OCI-LY1 (cell line): ENCODE measurements at regions not wholly inside any gene's neighbourhood (a gene's known extent, or its start where the extent isn't known, plus 50 kb on each side); places are given as distances from the start of the nearest gene placed in this dataset.

Experiments
- H2AFZ ChIP-seq: fragments of 200-600 bp; sonication (generic), shearing (Covaris generic); 2 replicates; pipeline ENCODE4 v1.6.0; 2014; ENCODE audit warnings: antibody characterized with exemption, mild to moderate bottlenecking, low read length
- H3F3A ChIP-seq: fragments of 200-600 bp; sonication (generic), shearing (Covaris generic); 2 replicates; pipeline ENCODE4 v1.6.0; 2014; ENCODE audit warnings: mild to moderate bottlenecking, antibody characterized with exemption, low read length, moderate library complexity; ENCODE audit not compliant: insufficient read depth
- H3K27ac ChIP-seq: fragments of 200-600 bp; sonication (generic); 2 replicates; pipeline ENCODE4 v1.5.1; 2014; ENCODE audit warnings: low read length, mixed run types, mild to moderate bottlenecking, low read depth; ENCODE audit not compliant: poor library complexity, severe bottlenecking
- H3K27me3 ChIP-seq: fragments of 200-600 bp; sonication (generic); 2 replicates; pipeline ENCODE4 v1.6.0; 2014; ENCODE audit warnings: antibody characterized with exemption, mild to moderate bottlenecking, low read length, moderate library complexity; ENCODE audit not compliant: insufficient read depth
- H3K36me3 ChIP-seq: fragments of 200-600 bp; sonication (generic); 2 replicates; pipeline ENCODE4 v1.6.1; 2014; ENCODE audit warnings: mild to moderate bottlenecking, antibody characterized with exemption, low read length, moderate library complexity, mixed read lengths; ENCODE audit not compliant: insufficient read depth
- H3K4me1 ChIP-seq: fragments of 200-600 bp; sonication (generic); 2 replicates; pipeline ENCODE4 v1.5.1; 2014; ENCODE audit warnings: mild to moderate bottlenecking, low read length, moderate library complexity; ENCODE audit not compliant: insufficient read depth, severe bottlenecking
- H3K4me2 ChIP-seq: fragments of 200-600 bp; sonication (generic), shearing (Covaris generic); 2 replicates; pipeline ENCODE4 v1.6.1; 2014; ENCODE audit warnings: low read length
- H3K4me3 ChIP-seq: fragments of 200-600 bp; sonication (generic); 2 replicates; pipeline ENCODE4 v1.5.1; 2014; ENCODE audit warnings: low read length, low read depth, mild to moderate bottlenecking, mixed read lengths; ENCODE audit not compliant: poor library complexity, severe bottlenecking
- H3K79me2 ChIP-seq: fragments of 200-600 bp; shearing (Covaris generic); 2 replicates; pipeline ENCODE4 v1.6.1; 2016; ENCODE audit warnings: mixed run types, low read length, mixed read lengths; ENCODE audit not compliant: insufficient read depth
- H3K9ac ChIP-seq: fragments of 200-600 bp; sonication (generic), shearing (Covaris generic); 2 replicates; pipeline ENCODE4 v1.6.1; 2014; ENCODE audit warnings: mild to moderate bottlenecking, low read length, mixed read lengths
- H3K9me2 ChIP-seq: fragments of 200-600 bp; sonication (generic), shearing (Covaris generic); 2 replicates; pipeline ENCODE4 v1.6.1; 2014; ENCODE audit warnings: low read depth, mild to moderate bottlenecking, low read length, mixed read lengths
- H3K9me3 ChIP-seq: fragments of 200-600 bp; shearing (Covaris generic); 2 replicates; pipeline ENCODE4 v1.6.1; 2014; ENCODE audit warnings: low read length, mixed read lengths
- H4K20me1 ChIP-seq: fragments of 200-600 bp; sonication (generic), shearing (Covaris generic); 2 replicates; pipeline ENCODE4 v1.6.0; 2016; ENCODE audit warnings: mild to moderate bottlenecking, low read length; ENCODE audit not compliant: insufficient read depth
- CTCF ChIP-seq: fragments of 200-600 bp; sonication (generic), shearing (Covaris generic); IDR thresholded peaks from 2 replicates; pipeline ENCODE4 v1.5.1; 2017; ENCODE audit warnings: mild to moderate bottlenecking, antibody characterized with exemption, low read length, moderate library complexity, mixed read lengths
- EZH2 ChIP-seq: fragments of 200-600 bp; sonication (generic), shearing (Covaris generic); IDR thresholded peaks from 2 replicates; pipeline ENCODE4 v1.8.0; 2017; ENCODE audit warnings: borderline replicate concordance, mixed run types, mild to moderate bottlenecking, antibody characterized with exemption, low read length, moderate library complexity, mixed read lengths

DNA sequence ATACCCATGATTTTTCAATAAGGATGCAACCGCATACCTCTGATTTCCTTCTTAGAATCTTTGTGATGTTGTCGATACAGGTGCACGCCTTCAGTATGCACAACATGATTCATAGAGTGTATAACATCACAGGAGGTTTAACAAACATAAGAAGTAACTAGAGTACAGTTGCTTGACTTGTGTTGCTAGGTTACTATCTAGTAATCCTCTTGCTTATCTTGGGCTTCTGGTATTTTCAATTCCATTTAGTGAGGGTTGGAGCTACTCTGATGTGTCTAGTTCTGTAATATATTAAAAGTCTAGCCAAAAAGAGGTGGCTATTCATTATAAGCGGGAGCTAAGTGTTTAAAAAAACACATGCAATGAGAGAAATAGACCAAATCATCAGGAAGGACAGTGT, 85.5 kb upstream of the TENT5A start:
- Histone ChIP-seq H3K9me3 (no peaks in the 10 kb centered on the region), H3K4me3 (no peak overlapping the region), H3K79me2 (no peaks in the 10 kb centered on the region), H3K9ac (no peak overlapping the region), H3K4me2 (no peak overlapping the region), H3F3A (no peaks in the 10 kb centered on the region), H3K36me3 (no peaks in the 10 kb centered on the region), H3K27me3 (no peaks in the 10 kb centered on the region), H3K9me2 (no peaks in the 10 kb centered on the region), H4K20me1 (no peaks in the 10 kb centered on the region), H2AFZ (no peak overlapping the region), H3K27ac (no peak overlapping the region), H3K4me1 (no peaks in the 10 kb centered on the region)
- TF ChIP-seq EZH2 (no peak), CTCF (no peak)

GRCh38 chr6:81834141-81834681, 81.7 kb upstream of the TENT5A start:
- Histone ChIP-seq H3K36me3 (no peaks in the 10 kb centered on the region), H3K4me2 (no peak overlapping the region), H3K27me3 (no peaks in the 10 kb centered on the region), H4K20me1 (no peaks in the 10 kb centered on the region), H3K4me1 (no peaks in the 10 kb centered on the region), H3K9me3 (no peaks in the 10 kb centered on the region), H3K4me3 (no peak overlapping the region), H3K79me2 (no peaks in the 10 kb centered on the region), H2AFZ (no peak overlapping the region), H3K9me2 (no peaks in the 10 kb centered on the region), H3K9ac (no peak overlapping the region), H3K27ac (no peak overlapping the region), H3F3A (no peaks in the 10 kb centered on the region)
- TF ChIP-seq EZH2 (no peak), CTCF (no peak)

DNA sequence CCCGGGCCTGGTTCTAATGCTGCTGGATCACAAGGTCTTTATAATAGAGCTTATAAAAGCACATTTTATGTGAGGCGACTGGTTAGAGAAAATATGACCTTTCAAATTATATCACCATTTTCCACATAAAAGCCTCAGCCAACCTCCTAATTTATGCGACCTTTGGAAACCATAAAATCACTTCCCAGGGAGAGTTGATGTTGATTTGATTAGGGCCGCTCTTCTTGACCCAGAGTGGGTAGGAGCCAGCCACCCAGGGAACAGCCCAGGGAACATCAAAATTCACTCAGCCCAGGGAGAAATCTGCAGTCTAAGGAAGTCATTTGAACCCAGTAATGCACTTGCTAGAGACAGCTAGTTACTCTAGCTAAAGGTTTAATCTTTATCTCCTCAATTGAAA, 79.8 kb upstream of the TENT5A start:
- H3K9me3 ChIP-seq, result no peaks in the 10 kb centered on the region
- no peak overlapping the region for H3K27ac ChIP-seq
- H2AFZ ChIP-seq, result no peak overlapping the region
- no peak for TF ChIP-seq CTCF
- TF ChIP-seq EZH2, result no peak
- no peak overlapping the region for H3K4me3 ChIP-seq
- H3K27me3 ChIP-seq, result no peaks in the 10 kb centered on the region
- no peaks in the 10 kb centered on the region for H3K4me1 ChIP-seq
- no peak overlapping the region for H3K4me2 ChIP-seq
- H3K9me2 ChIP-seq, result no peaks in the 10 kb centered on the region
- H4K20me1 ChIP-seq, result no peaks in the 10 kb centered on the region
- no peak overlapping the region for H3K9ac ChIP-seq
- no peaks in the 10 kb centered on the region for H3K36me3 ChIP-seq
- no peaks in the 10 kb centered on the region for H3F3A ChIP-seq
- no peaks in the 10 kb centered on the region for H3K79me2 ChIP-seq
